ENCODE measurements at regions not wholly inside any gene's neighbourhood (a gene's known extent, or its start where the extent isn't known, plus 50 kb on each side); places are given as distances from the start of the nearest gene placed in this dataset.

- Histone ChIP-seq H2AFZ (replicated peaks) (no peak overlapping the region), H4K20me1 (ENCODE audit: low read depth) (no peaks in the 10 kb centered on the region), H3K4me3 (no peak overlapping the region), H3K36me3 (no peaks in the 10 kb centered on the region), H3K9me3 (ENCODE audit: low read depth) (no peaks in the 10 kb centered on the region), H3K27me3 (no peaks in the 10 kb centered on the region), H3K4me2 (no peak overlapping the region), H3K27ac (no peak overlapping the region), H3K79me2 (ENCODE audit: low read depth) (no peaks in the 10 kb centered on the region), H3K4me1 (no peaks in the 10 kb centered on the region), H3F3A (ENCODE audit: low read depth) (no peaks in the 10 kb centered on the region), H3K9ac (no peak overlapping the region)
- Mint-ChIP-seq H3K4me3 (no peak overlapping the region), H3K4me1 (peaks cover 14% of the 10 kb centered on the region), H3K27me3 (ENCODE audit: insufficient read depth, low read depth) (peaks cover 2% of the 10 kb centered on the region), H3K9me3 (no peaks in the 10 kb centered on the region), H3K36me3 (no peaks in the 10 kb centered on the region), H3K27ac (no peak overlapping the region)
- no peak for TF ChIP-seq CTCF (IDR thresholded peaks at IDR 0.05)
- no peak for TF ChIP-seq EZH2phosphoT487 (IDR thresholded peaks at IDR 0.05)
- no peak for TF ChIP-seq EZH2 (IDR thresholded peaks at IDR 0.05)
- no peak for DNase-seq (ENCODE audit: low spot score)
Observed at GRCh38 chr3:31220431-31220830, 312.3 kb upstream of the STT3B start.

- no peaks in the 10 kb centered on the region for H3F3A ChIP-seq (ENCODE audit: low read depth)
- no peak overlapping the region for H2AFZ ChIP-seq (replicated peaks)
- H3K27ac Mint-ChIP-seq: peak overlapping the region; percentile 26
- no peaks in the 10 kb centered on the region for H3K79me2 ChIP-seq (ENCODE audit: low read depth)
- DNase-seq (ENCODE audit: low spot score): no peak
- H3K27ac ChIP-seq: no peak overlapping the region
- H3K9ac ChIP-seq: no peak overlapping the region
- H3K4me1 Mint-ChIP-seq: peaks cover 16% of the 10 kb centered on the region
- TF ChIP-seq CTCF (IDR thresholded peaks at IDR 0.05) (no peak), EZH2phosphoT487 (IDR thresholded peaks at IDR 0.05) (no peak), EZH2 (IDR thresholded peaks at IDR 0.05) (no peak)
- H3K36me3 ChIP-seq: no peaks in the 10 kb centered on the region
- no peaks in the 10 kb centered on the region for H3K4me1 ChIP-seq
- H3K27me3 Mint-ChIP-seq (ENCODE audit: insufficient read depth, low read depth): peaks cover 2% of the 10 kb centered on the region
- no peaks in the 10 kb centered on the region for H4K20me1 ChIP-seq (ENCODE audit: low read depth)
- H3K9me3 Mint-ChIP-seq: no peaks in the 10 kb centered on the region
- no peak overlapping the region for H3K4me2 ChIP-seq
- no peak overlapping the region for H3K4me3 Mint-ChIP-seq
- H3K36me3 Mint-ChIP-seq: no peaks in the 10 kb centered on the region
- H3K4me3 ChIP-seq: no peak overlapping the region
- H3K9me3 ChIP-seq (ENCODE audit: low read depth): no peaks in the 10 kb centered on the region
- H3K27me3 ChIP-seq: no peaks in the 10 kb centered on the region
Observed at GRCh38 chr3:31223278-31223677, 309.4 kb upstream of the STT3B start.

GRCh38 chr3:31224936-31225335, 307.8 kb upstream of the STT3B start:
- Histone ChIP-seq H3K9me3 (ENCODE audit: low read depth) (no peaks in the 10 kb centered on the region), H3K79me2 (ENCODE audit: low read depth) (no peaks in the 10 kb centered on the region), H3K9ac (no peak overlapping the region), H2AFZ (replicated peaks) (no peak overlapping the region), H3K36me3 (no peaks in the 10 kb centered on the region), H3K27ac (no peak overlapping the region), H3K27me3 (no peaks in the 10 kb centered on the region), H3F3A (ENCODE audit: low read depth) (no peaks in the 10 kb centered on the region), H3K4me3 (no peak overlapping the region), H4K20me1 (ENCODE audit: low read depth) (no peaks in the 10 kb centered on the region), H3K4me1 (no peaks in the 10 kb centered on the region), H3K4me2 (no peak overlapping the region)
- TF ChIP-seq CTCF (IDR thresholded peaks at IDR 0.05): no peak
- TF ChIP-seq EZH2phosphoT487 (IDR thresholded peaks at IDR 0.05): no peak
- Mint-ChIP-seq H3K4me3 (no peak overlapping the region), H3K27me3 (ENCODE audit: insufficient read depth, low read depth) (peaks cover 2% of the 10 kb centered on the region), H3K27ac (no peak overlapping the region), H3K9me3 (no peaks in the 10 kb centered on the region), H3K36me3 (no peaks in the 10 kb centered on the region), H3K4me1 (peaks cover 9% of the 10 kb centered on the region)
- no peak for DNase-seq (ENCODE audit: low spot score)

- no peaks in the 10 kb centered on the region for H3K4me1 ChIP-seq
- TF ChIP-seq EZH2phosphoT487 (IDR thresholded peaks at IDR 0.05) (no peak), CTCF (IDR thresholded peaks at IDR 0.05) (no peak), EZH2 (IDR thresholded peaks at IDR 0.05) (no peak)
- no peak overlapping the region for H2AFZ ChIP-seq (replicated peaks)
Observed at GRCh38 chr3:31225923-31226322, 306.8 kb upstream of the STT3B start.

More at GRCh38 chr3:31225923-31226322, 306.8 kb upstream of the STT3B start:
- Histone ChIP-seq H3K36me3 (no peaks in the 10 kb centered on the region), H3F3A (ENCODE audit: low read depth) (no peaks in the 10 kb centered on the region), H3K4me2 (no peak overlapping the region), H3K4me3 (no peak overlapping the region), H4K20me1 (ENCODE audit: low read depth) (no peaks in the 10 kb centered on the region), H3K9me3 (ENCODE audit: low read depth) (no peaks in the 10 kb centered on the region), H3K27ac (no peak overlapping the region), H3K27me3 (no peaks in the 10 kb centered on the region), H3K79me2 (ENCODE audit: low read depth) (no peaks in the 10 kb centered on the region), H3K9ac (no peak overlapping the region)
- H3K36me3 Mint-ChIP-seq: no peaks in the 10 kb centered on the region
- no peak for DNase-seq (ENCODE audit: low spot score)
- no peak overlapping the region for H3K27ac Mint-ChIP-seq
- peaks cover 2% of the 10 kb centered on the region for H3K27me3 Mint-ChIP-seq (ENCODE audit: insufficient read depth, low read depth)
- no peak overlapping the region for H3K4me3 Mint-ChIP-seq
- H3K9me3 Mint-ChIP-seq: no peaks in the 10 kb centered on the region
- peaks cover 9% of the 10 kb centered on the region for H3K4me1 Mint-ChIP-seq

Data from neural progenitor cell (in vitro differentiated cells).